CD14-positive monocyte (primary cell): ENCODE measurements at regions not wholly inside any gene's neighbourhood (a gene's known extent, or its start where the extent isn't known, plus 50 kb on each side); places are given as distances from the start of the nearest gene placed in this dataset.

ENCODE experiments used
- DNase-seq, 3 donors: peaks; one replicate each; pipeline ENCODE4 v3.0.0-alpha.2; 2011 to 2022
- H2AFZ ChIP-seq: 2 replicates; pipeline ENCODE4 v1.6.0; 2012; ENCODE audit warnings: mild to moderate bottlenecking, low read depth, low read length, inconsistent platforms; ENCODE audit not compliant: insufficient read depth, poor library complexity, severe bottlenecking
- H3K27ac ChIP-seq, 2 donors: 1 replicate in 1 of 2; 2 replicates in 1 of 2; pipeline ENCODE4 v1.5.1; 2012 to 2013; ENCODE audit warnings: low read length in 2 of 2, control low read depth in 1 of 2, inconsistent platforms in 1 of 2, low read depth in 1 of 2, mild to moderate bottlenecking in 1 of 2
- H3K27me3 ChIP-seq, 2 donors: one replicate each; pipeline versions ENCODE4 v1.6.0 to v1.6.1; 2011 to 2013; ENCODE audit warnings: low read length in 2 of 2; ENCODE audit not compliant: control insufficient read depth in 2 of 2, insufficient read depth in 2 of 2
- H3K36me3 ChIP-seq, 2 donors: replicated peaks in 1 of 2; 1 replicate in 1 of 2; 2 replicates in 1 of 2; pipeline versions ENCODE4 v1.5.1 to v1.6.1; 2012 to 2013; ENCODE audit warnings: low read length in 2 of 2, control low read depth in 1 of 2, inconsistent platforms in 1 of 2, mild to moderate bottlenecking in 1 of 2; ENCODE audit not compliant: insufficient read depth in 2 of 2, control insufficient read depth in 1 of 2
- H3K4me1 ChIP-seq, 2 donors: 1 replicate in 1 of 2; 2 replicates in 1 of 2; pipeline versions ENCODE4 v1.5.1 to v1.6.1; 2012 to 2013; ENCODE audit warnings: low read length in 2 of 2, control low read depth in 1 of 2, inconsistent platforms in 1 of 2, mild to moderate bottlenecking in 1 of 2, moderate library complexity in 1 of 2; ENCODE audit not compliant: insufficient read depth in 2 of 2, control insufficient read depth in 1 of 2
- H3K4me2 ChIP-seq: replicated peaks from 2 replicates; pipeline ENCODE3; 2012; ENCODE audit warnings: low read length, moderate library complexity, mild to moderate bottlenecking; ENCODE audit not compliant: poor library complexity, severe bottlenecking; ENCODE audit errors: extremely low read depth
- H3K4me3 ChIP-seq, 3 experiments: fragments of 200-600 bp in 1 of 3; sonication (generic) in 1 of 3; replicated peaks in 1 of 3; 1 replicate in 2 of 3; 2 replicates in 1 of 3; pipeline ENCODE4 v1.5.1; 2011 to 2013; ENCODE audit warnings: low read length in 3 of 3, mild to moderate bottlenecking in 3 of 3, control low read depth in 2 of 3, low read depth in 2 of 3, inconsistent platforms in 1 of 3, moderate library complexity in 1 of 3
- H3K79me2 ChIP-seq: 2 replicates; pipeline ENCODE4 v1.6.0; 2012; ENCODE audit warnings: mild to moderate bottlenecking, control low read depth, inconsistent platforms, low read length, moderate library complexity; ENCODE audit not compliant: insufficient read depth
- H3K9ac ChIP-seq: 2 replicates; pipeline ENCODE4 v1.6.0; 2017; ENCODE audit warnings: low read length, mild to moderate bottlenecking; ENCODE audit not compliant: insufficient read depth, poor library complexity, severe bottlenecking
- H3K9me3 ChIP-seq, 2 donors: replicated peaks in 1 of 2; 1 replicate in 1 of 2; 2 replicates in 1 of 2; pipeline versions ENCODE4 v1.5.1 to v1.6.1; 2012 to 2013; ENCODE audit warnings: low read length in 2 of 2, control low read depth in 1 of 2; ENCODE audit not compliant: control insufficient read depth in 1 of 2, insufficient read depth in 1 of 2
- H4K20me1 ChIP-seq: 2 replicates; pipeline ENCODE4 v1.6.0; 2012; ENCODE audit warnings: mild to moderate bottlenecking, low read length, control low read depth, moderate library complexity; ENCODE audit not compliant: insufficient read depth
- H3K27ac Mint-ChIP-seq, 7 donors: one replicate each; pipeline ENCODE4 v1.8.0; 2020; ENCODE audit warnings: mild to moderate bottlenecking in 7 of 7, mixed read lengths in 7 of 7, moderate library complexity in 6 of 7, inconsistent platforms in 2 of 7
- H3K27me3 Mint-ChIP-seq, 3 donors: one replicate each; pipeline ENCODE4 v1.8.0; 2021 to 2022; ENCODE audit warnings: low read depth in 3 of 3, mild to moderate bottlenecking in 3 of 3, mixed read lengths in 3 of 3, moderate library complexity in 3 of 3, inconsistent platforms in 1 of 3
- H3K36me3 Mint-ChIP-seq, 2 donors: one replicate each; pipeline ENCODE4 v1.8.0; 2020; ENCODE audit warnings: mixed read lengths in 2 of 2, inconsistent platforms in 1 of 2, mild to moderate bottlenecking in 1 of 2
- H3K4me1 Mint-ChIP-seq: one replicate; pipeline ENCODE4 v1.8.0; 2020; ENCODE audit warnings: mild to moderate bottlenecking, mixed read lengths
- H3K4me3 Mint-ChIP-seq, 2 donors: one replicate each; pipeline ENCODE4 v1.8.0; 2020; ENCODE audit warnings: mild to moderate bottlenecking in 2 of 2, mixed read lengths in 2 of 2, moderate library complexity in 1 of 2
- H3K9me3 Mint-ChIP-seq, 7 donors: one replicate each; pipeline ENCODE4 v1.8.0; 2020 to 2022; ENCODE audit warnings: mixed read lengths in 7 of 7, mild to moderate bottlenecking in 6 of 7, moderate library complexity in 6 of 7, inconsistent platforms in 2 of 7
- CTCF ChIP-seq: fragments of 200-600 bp; IDR thresholded peaks from one replicate; pipeline ENCODE4 v1.8.0; 2022; ENCODE audit warnings: antibody characterized with exemption, mild to moderate bottlenecking
- WGBS: methylation state at CpG from one replicate; pipeline ENCODE4 v1.1.5; 2013; ENCODE audit warnings: missing lambda C conversion rate; ENCODE audit not compliant: insufficient coverage; 5-methylcytosine and 5-hydroxymethylcytosine counted together
- intact Hi-C, 2 donors: fragments of 100-400 bp; cut with micrococcal nuclease; formaldehyde crosslinking; loops; one replicate each; pipeline versions ENCODE4 v1.15.0 to v1.15.1; 2023

GRCh38 chr6:189676-190075 is 102.6 kb upstream of the DUSP22 start:
- H3K27me3 ChIP-seq, result no peaks in the 10 kb centered on the region
- no peaks in the 10 kb centered on the region for H3K36me3 ChIP-seq
- Mint-ChIP-seq H3K4me1 (peaks cover 16% of the 10 kb centered on the region), H3K36me3 (no peaks in the 10 kb centered on the region), H3K9me3 (peaks cover 0 to 2% (median 0%) of the 10 kb centered on the region in 7 donors), H3K4me3 (no peak overlapping the region), H3K27ac (peak overlapping the region in 1 of 7 donors; percentile 48), H3K27me3 (peaks cover 6 to 14% (median 9%) of the 10 kb centered on the region in 3 donors)
- no peak overlapping the region for H3K4me3 ChIP-seq
- no peak for DNase-seq
- no peak overlapping the region for H2AFZ ChIP-seq
- no peak for TF ChIP-seq CTCF
- H4K20me1 ChIP-seq, result no peaks in the 10 kb centered on the region
- WGBS, result 98% methylated on average over 6 of the region's 8 CpGs
- no peak overlapping the region for H3K4me2 ChIP-seq
- peaks cover 7 to 10% of the 10 kb centered on the region in 2 donors for H3K4me1 ChIP-seq
- intact Hi-C loops, result loop anchor here (5.0 kb wide), 3 partner anchors 203 to 218 kb away; partner anchors contain the start of gene IRF4 (in 1 of the 2)
- no peak overlapping the region for H3K27ac ChIP-seq
- H3K9me3 ChIP-seq, result no peaks in the 10 kb centered on the region
- H3K9ac ChIP-seq, result no peak overlapping the region
- no peaks in the 10 kb centered on the region for H3K79me2 ChIP-seq

GRCh38 chr6:190596-191395 is 101.5 kb upstream of the DUSP22 start:
- H3K27me3 Mint-ChIP-seq, result peaks cover 7 to 13% (median 10%) of the 10 kb centered on the region in 3 donors
- intact Hi-C loops, result loop anchor here in 1 of 2 donors (5.0 kb wide), 1 partner anchor 212 kb away; no protein-coding TSS in a partner anchor
- no peaks in the 10 kb centered on the region for H3K27me3 ChIP-seq
- no peaks in the 10 kb centered on the region for H3K36me3 Mint-ChIP-seq
- no peaks in the 10 kb centered on the region for H4K20me1 ChIP-seq
- no peaks in the 10 kb centered on the region for H3K9me3 ChIP-seq
- H3K9ac ChIP-seq, result no peak overlapping the region
- H3K4me1 Mint-ChIP-seq, result peaks cover 16% of the 10 kb centered on the region
- H3K4me3 Mint-ChIP-seq, result no peak overlapping the region
- no peak for DNase-seq
- H2AFZ ChIP-seq, result no peak overlapping the region
- no peak overlapping the region for H3K27ac ChIP-seq
- TF ChIP-seq CTCF, result no peak
- H3K9me3 Mint-ChIP-seq, result peaks cover 0 to 2% (median 0%) of the 10 kb centered on the region in 7 donors
- H3K79me2 ChIP-seq, result no peaks in the 10 kb centered on the region
- H3K4me2 ChIP-seq, result no peak overlapping the region
- peaks cover 7 to 10% of the 10 kb centered on the region in 2 donors for H3K4me1 ChIP-seq
- H3K36me3 ChIP-seq, result no peaks in the 10 kb centered on the region
- no peak overlapping the region for H3K4me3 ChIP-seq
- peak overlapping the region in 2 of 7 donors; percentile 34 to 59 for H3K27ac Mint-ChIP-seq
- WGBS, result 89% methylated on average over 11 of the region's 11 CpGs
